ENCODE measurements at regions not wholly inside any gene's neighbourhood (a gene's known extent, or its start where the extent isn't known, plus 50 kb on each side); places are given as distances from the start of the nearest gene placed in this dataset.

DNA sequence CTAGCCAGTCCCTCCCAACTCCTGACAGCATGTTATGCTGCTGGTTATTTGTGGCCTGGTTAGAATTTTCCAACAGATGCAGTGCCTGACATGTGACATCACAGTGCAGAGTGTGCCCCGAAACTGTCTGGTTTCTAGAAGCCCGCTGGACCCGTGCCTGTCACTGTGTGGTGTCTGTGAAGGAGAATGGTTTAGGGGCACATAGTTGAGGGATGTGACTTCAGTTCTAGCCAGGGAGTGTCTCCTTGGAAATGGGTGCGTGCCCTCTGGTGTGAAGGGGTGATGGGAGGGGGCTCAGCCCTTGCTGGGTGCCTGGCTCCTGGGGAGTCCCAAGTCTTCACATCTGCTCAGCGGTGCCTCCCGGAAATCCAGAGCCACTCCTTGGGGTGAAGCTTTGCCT, 303.6 kb downstream of the GLRX3 start:
- TF ChIP-seq CTCF (IDR thresholded peaks at IDR 0.05) (no peak), POLR2A (IDR thresholded peaks at IDR 0.05) (no peak)
